ENCODE measurements at regions not wholly inside any gene's neighbourhood (a gene's known extent, or its start where the extent isn't known, plus 50 kb on each side); places are given as distances from the start of the nearest gene placed in this dataset.
"Not testable (repeated sequence)": the region's sequence is repeated elsewhere in the genome, so short reads cannot be mapped to it uniquely, and the experiment has no call there.

- DNase-seq, result no peak
Measured at GRCh38 chr9:111276431-111277128, 53.4 kb downstream of the OR2K2 start.

- no peak for DNase-seq
Measured at GRCh38 chr9:111274737-111275136, 55.3 kb downstream of the OR2K2 start.

GRCh38 chr9:111272581-111272980 is 57.4 kb downstream of the OR2K2 start:
- no peak for DNase-seq

- DNase-seq, result no peak
Measured at GRCh38 chr9:111271481-111272080, 58.4 kb downstream of the OR2K2 start.

- no peak for DNase-seq
Measured at GRCh38 chr9:111271047-111271446, 59.0 kb downstream of the OR2K2 start.

- DNase-seq, result not testable (repeated sequence)
Measured at GRCh38 chr9:111266024-111266423, 64.0 kb downstream of the OR2K2 start.

- no peak for DNase-seq
Measured at GRCh38 chr9:111263116-111263515, 66.9 kb downstream of the OR2K2 start.

- DNase-seq, result no peak
Measured at GRCh38 chr9:111258875-111259271, 71.2 kb downstream of the OR2K2 start.

- DNase-seq, result no peak
Measured at GRCh38 chr9:111258209-111258874, 71.7 kb downstream of the OR2K2 start.

GRCh38 chr9:111253742-111254437 is 76.1 kb downstream of the OR2K2 start:
- DNase-seq, result no peak

- DNase-seq, result no peak
Measured at GRCh38 chr9:111250875-111251842, 78.9 kb downstream of the OR2K2 start.

GRCh38 chr9:111237447-111237846 is 92.6 kb downstream of the OR2K2 start:
- DNase-seq, result no peak

GRCh38 chr9:111236332-111236731 is 93.7 kb downstream of the OR2K2 start:
- DNase-seq, result no peak

- no peak for DNase-seq
Measured at GRCh38 chr9:111233963-111234362, 96.1 kb downstream of the OR2K2 start.

- no peak for DNase-seq
Measured at GRCh38 chr9:111232997-111233790, 96.8 kb downstream of the OR2K2 start.

GRCh38 chr9:111231801-111232580 is 98.0 kb downstream of the OR2K2 start:
- no peak for DNase-seq

- DNase-seq, result no peak
Measured at GRCh38 chr9:111222757-111223156, 107.3 kb downstream of the OR2K2 start.

- DNase-seq, result no peak
Measured at GRCh38 chr9:111212874-111213273, 117.2 kb downstream of the OR2K2 start.

GRCh38 chr9:111198936-111199335 is 131.1 kb downstream of the OR2K2 start:
- no peak for DNase-seq

- DNase-seq, result no peak
Measured at GRCh38 chr9:111197256-111197655, 132.8 kb downstream of the OR2K2 start.

GRCh38 chr9:111195766-111196165 is 134.3 kb downstream of the OR2K2 start:
- DNase-seq, result no peak
